CD14-positive monocyte (primary cell): ENCODE measurements at regions not wholly inside any gene's neighbourhood (a gene's known extent, or its start where the extent isn't known, plus 50 kb on each side); places are given as distances from the start of the nearest gene placed in this dataset.

Experiments
- DNase-seq, 3 donors: peaks; one replicate each; pipeline ENCODE4 v3.0.0-alpha.2; 2011 to 2022
- H2AFZ ChIP-seq: 2 replicates; pipeline ENCODE4 v1.6.0; 2012; ENCODE audit warnings: mild to moderate bottlenecking, low read depth, low read length, inconsistent platforms; ENCODE audit not compliant: insufficient read depth, poor library complexity, severe bottlenecking
- H3K27ac ChIP-seq, 2 donors: 1 replicate in 1 of 2; 2 replicates in 1 of 2; pipeline ENCODE4 v1.5.1; 2012 to 2013; ENCODE audit warnings: low read length in 2 of 2, control low read depth in 1 of 2, inconsistent platforms in 1 of 2, low read depth in 1 of 2, mild to moderate bottlenecking in 1 of 2
- H3K27me3 ChIP-seq, 2 donors: one replicate each; pipeline versions ENCODE4 v1.6.0 to v1.6.1; 2011 to 2013; ENCODE audit warnings: low read length in 2 of 2; ENCODE audit not compliant: control insufficient read depth in 2 of 2, insufficient read depth in 2 of 2
- H3K36me3 ChIP-seq, 2 donors: replicated peaks in 1 of 2; 1 replicate in 1 of 2; 2 replicates in 1 of 2; pipeline versions ENCODE4 v1.5.1 to v1.6.1; 2012 to 2013; ENCODE audit warnings: low read length in 2 of 2, control low read depth in 1 of 2, inconsistent platforms in 1 of 2, mild to moderate bottlenecking in 1 of 2; ENCODE audit not compliant: insufficient read depth in 2 of 2, control insufficient read depth in 1 of 2
- H3K4me1 ChIP-seq, 2 donors: 1 replicate in 1 of 2; 2 replicates in 1 of 2; pipeline versions ENCODE4 v1.5.1 to v1.6.1; 2012 to 2013; ENCODE audit warnings: low read length in 2 of 2, control low read depth in 1 of 2, inconsistent platforms in 1 of 2, mild to moderate bottlenecking in 1 of 2, moderate library complexity in 1 of 2; ENCODE audit not compliant: insufficient read depth in 2 of 2, control insufficient read depth in 1 of 2
- H3K4me2 ChIP-seq: replicated peaks from 2 replicates; pipeline ENCODE3; 2012; ENCODE audit warnings: low read length, moderate library complexity, mild to moderate bottlenecking; ENCODE audit not compliant: poor library complexity, severe bottlenecking; ENCODE audit errors: extremely low read depth
- H3K4me3 ChIP-seq, 3 experiments: fragments of 200-600 bp in 1 of 3; sonication (generic) in 1 of 3; replicated peaks in 1 of 3; 1 replicate in 2 of 3; 2 replicates in 1 of 3; pipeline ENCODE4 v1.5.1; 2011 to 2013; ENCODE audit warnings: low read length in 3 of 3, mild to moderate bottlenecking in 3 of 3, control low read depth in 2 of 3, low read depth in 2 of 3, inconsistent platforms in 1 of 3, moderate library complexity in 1 of 3
- H3K79me2 ChIP-seq: 2 replicates; pipeline ENCODE4 v1.6.0; 2012; ENCODE audit warnings: mild to moderate bottlenecking, control low read depth, inconsistent platforms, low read length, moderate library complexity; ENCODE audit not compliant: insufficient read depth
- H3K9ac ChIP-seq: 2 replicates; pipeline ENCODE4 v1.6.0; 2017; ENCODE audit warnings: low read length, mild to moderate bottlenecking; ENCODE audit not compliant: insufficient read depth, poor library complexity, severe bottlenecking
- H3K9me3 ChIP-seq, 2 donors: replicated peaks in 1 of 2; 1 replicate in 1 of 2; 2 replicates in 1 of 2; pipeline versions ENCODE4 v1.5.1 to v1.6.1; 2012 to 2013; ENCODE audit warnings: low read length in 2 of 2, control low read depth in 1 of 2; ENCODE audit not compliant: control insufficient read depth in 1 of 2, insufficient read depth in 1 of 2
- H4K20me1 ChIP-seq: 2 replicates; pipeline ENCODE4 v1.6.0; 2012; ENCODE audit warnings: mild to moderate bottlenecking, low read length, control low read depth, moderate library complexity; ENCODE audit not compliant: insufficient read depth
- H3K27ac Mint-ChIP-seq, 7 donors: one replicate each; pipeline ENCODE4 v1.8.0; 2020; ENCODE audit warnings: mild to moderate bottlenecking in 7 of 7, mixed read lengths in 7 of 7, moderate library complexity in 6 of 7, inconsistent platforms in 2 of 7
- H3K27me3 Mint-ChIP-seq, 3 donors: one replicate each; pipeline ENCODE4 v1.8.0; 2021 to 2022; ENCODE audit warnings: low read depth in 3 of 3, mild to moderate bottlenecking in 3 of 3, mixed read lengths in 3 of 3, moderate library complexity in 3 of 3, inconsistent platforms in 1 of 3
- H3K36me3 Mint-ChIP-seq, 2 donors: one replicate each; pipeline ENCODE4 v1.8.0; 2020; ENCODE audit warnings: mixed read lengths in 2 of 2, inconsistent platforms in 1 of 2, mild to moderate bottlenecking in 1 of 2
- H3K4me1 Mint-ChIP-seq: one replicate; pipeline ENCODE4 v1.8.0; 2020; ENCODE audit warnings: mild to moderate bottlenecking, mixed read lengths
- H3K4me3 Mint-ChIP-seq, 2 donors: one replicate each; pipeline ENCODE4 v1.8.0; 2020; ENCODE audit warnings: mild to moderate bottlenecking in 2 of 2, mixed read lengths in 2 of 2, moderate library complexity in 1 of 2
- H3K9me3 Mint-ChIP-seq, 7 donors: one replicate each; pipeline ENCODE4 v1.8.0; 2020 to 2022; ENCODE audit warnings: mixed read lengths in 7 of 7, mild to moderate bottlenecking in 6 of 7, moderate library complexity in 6 of 7, inconsistent platforms in 2 of 7
- CTCF ChIP-seq: fragments of 200-600 bp; IDR thresholded peaks from one replicate; pipeline ENCODE4 v1.8.0; 2022; ENCODE audit warnings: antibody characterized with exemption, mild to moderate bottlenecking
- WGBS: methylation state at CpG from one replicate; pipeline ENCODE4 v1.1.5; 2013; ENCODE audit warnings: missing lambda C conversion rate; ENCODE audit not compliant: insufficient coverage; 5-methylcytosine and 5-hydroxymethylcytosine counted together
- intact Hi-C, 2 donors: fragments of 100-400 bp; cut with micrococcal nuclease; formaldehyde crosslinking; loops; one replicate each; pipeline versions ENCODE4 v1.15.0 to v1.15.1; 2023

- no peaks in the 10 kb centered on the region for H3K79me2 ChIP-seq
- TF ChIP-seq CTCF, result no peak
- H3K4me3 ChIP-seq, result no peak overlapping the region
- no peaks in the 10 kb centered on the region for H4K20me1 ChIP-seq
- no peak for DNase-seq
- H3K27ac ChIP-seq, result no peak overlapping the region
- Mint-ChIP-seq H3K36me3 (no peaks in the 10 kb centered on the region), H3K4me3 (no peak overlapping the region), H3K4me1 (no peaks in the 10 kb centered on the region), H3K27ac (no peak overlapping the region), H3K9me3 (peaks cover 0 to 4% (median 1%) of the 10 kb centered on the region in 7 donors), H3K27me3 (no peaks in the 10 kb centered on the region)
- no peaks in the 10 kb centered on the region for H3K36me3 ChIP-seq
- no peak overlapping the region for H2AFZ ChIP-seq
- H3K4me1 ChIP-seq, result no peaks in the 10 kb centered on the region
- no peak overlapping the region for H3K9ac ChIP-seq
- H3K9me3 ChIP-seq, result no peaks in the 10 kb centered on the region
- WGBS, result 100% methylated on average over 1 of the region's 4 CpGs
- H3K27me3 ChIP-seq, result no peaks in the 10 kb centered on the region
- intact Hi-C loops, result no loop called here
- no peak overlapping the region for H3K4me2 ChIP-seq
Measured at GRCh38 chr21:24545807-24546361, 1061.4 kb downstream of the MRPL39 start.

GRCh38 chr21:24514081-24514733 is 1093.1 kb downstream of the MRPL39 start:
- no peak overlapping the region for H3K9ac ChIP-seq
- Mint-ChIP-seq H3K4me3 (no peak overlapping the region), H3K27ac (no peak overlapping the region), H3K27me3 (peaks cover 0 to 1% (median 0%) of the 10 kb centered on the region in 3 donors), H3K4me1 (no peaks in the 10 kb centered on the region), H3K36me3 (no peaks in the 10 kb centered on the region), H3K9me3 (no peaks in the 10 kb centered on the region)
- intact Hi-C loops, result no loop called here
- H3K79me2 ChIP-seq, result no peaks in the 10 kb centered on the region
- TF ChIP-seq CTCF, result peak; percentile 62
- DNase-seq, result no peak
- H3K36me3 ChIP-seq, result no peaks in the 10 kb centered on the region
- H4K20me1 ChIP-seq, result no peaks in the 10 kb centered on the region
- H2AFZ ChIP-seq, result no peak overlapping the region
- no peaks in the 10 kb centered on the region for H3K27me3 ChIP-seq
- no peak overlapping the region for H3K27ac ChIP-seq
- whole genome bisulfite sequencing, result no CpG with 5 or more reads among the region's 6 CpGs
- no peak overlapping the region for H3K4me3 ChIP-seq
- no peaks in the 10 kb centered on the region for H3K9me3 ChIP-seq
- no peaks in the 10 kb centered on the region for H3K4me1 ChIP-seq
- no peak overlapping the region for H3K4me2 ChIP-seq
